Loucy (cell line): ENCODE measurements at regions not wholly inside any gene's neighbourhood (a gene's known extent, or its start where the extent isn't known, plus 50 kb on each side); places are given as distances from the start of the nearest gene placed in this dataset.

ENCODE experiments used
- EZH2phosphoT487 ChIP-seq: fragments of 200-600 bp; IDR thresholded peaks from 2 replicates; pipeline ENCODE4 v1.6.1; 2018; ENCODE audit warnings: antibody characterized with exemption, mild to moderate bottlenecking, moderate library complexity, borderline replicate concordance
- TF ChIP-seq, protein P1 (sequence below): fragments of 200-600 bp; sonication (generic); conservative IDR thresholded peaks from 2 replicates; pipeline ENCODE4 v1.5.1; 2014; ENCODE audit warnings: mild to moderate bottlenecking, antibody characterized with exemption, low read length

DNA sequence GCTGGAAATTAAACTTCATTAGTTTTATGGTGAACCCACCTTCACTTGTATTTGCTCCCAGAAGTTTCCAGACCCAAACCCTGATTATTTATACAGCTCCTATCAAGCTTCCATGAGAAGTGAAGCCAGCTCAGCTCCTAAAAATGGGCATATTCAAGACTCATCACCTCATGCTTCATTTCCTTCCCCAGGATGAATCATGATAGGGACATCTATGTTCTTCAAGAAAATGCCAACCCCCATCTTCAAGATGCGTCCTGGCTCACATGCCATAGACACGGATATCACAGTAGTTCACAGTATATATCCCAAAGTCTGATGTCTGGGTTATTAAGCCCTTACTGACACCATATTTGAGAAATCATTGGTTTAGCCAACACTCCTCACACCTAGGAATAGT lies 217.6 kb downstream of the NPR3 start:
- TF ChIP-seq, protein P1, sequence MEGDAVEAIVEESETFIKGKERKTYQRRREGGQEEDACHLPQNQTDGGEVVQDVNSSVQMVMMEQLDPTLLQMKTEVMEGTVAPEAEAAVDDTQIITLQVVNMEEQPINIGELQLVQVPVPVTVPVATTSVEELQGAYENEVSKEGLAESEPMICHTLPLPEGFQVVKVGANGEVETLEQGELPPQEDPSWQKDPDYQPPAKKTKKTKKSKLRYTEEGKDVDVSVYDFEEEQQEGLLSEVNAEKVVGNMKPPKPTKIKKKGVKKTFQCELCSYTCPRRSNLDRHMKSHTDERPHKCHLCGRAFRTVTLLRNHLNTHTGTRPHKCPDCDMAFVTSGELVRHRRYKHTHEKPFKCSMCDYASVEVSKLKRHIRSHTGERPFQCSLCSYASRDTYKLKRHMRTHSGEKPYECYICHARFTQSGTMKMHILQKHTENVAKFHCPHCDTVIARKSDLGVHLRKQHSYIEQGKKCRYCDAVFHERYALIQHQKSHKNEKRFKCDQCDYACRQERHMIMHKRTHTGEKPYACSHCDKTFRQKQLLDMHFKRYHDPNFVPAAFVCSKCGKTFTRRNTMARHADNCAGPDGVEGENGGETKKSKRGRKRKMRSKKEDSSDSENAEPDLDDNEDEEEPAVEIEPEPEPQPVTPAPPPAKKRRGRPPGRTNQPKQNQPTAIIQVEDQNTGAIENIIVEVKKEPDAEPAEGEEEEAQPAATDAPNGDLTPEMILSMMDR, result no peak
- no peak for TF ChIP-seq EZH2phosphoT487
